ENCODE measurements at regions not wholly inside any gene's neighbourhood (a gene's known extent, or its start where the extent isn't known, plus 50 kb on each side); places are given as distances from the start of the nearest gene placed in this dataset.
"Not testable (repeated sequence)": the region's sequence is repeated elsewhere in the genome, so short reads cannot be mapped to it uniquely, and the experiment has no call there.

DNA sequence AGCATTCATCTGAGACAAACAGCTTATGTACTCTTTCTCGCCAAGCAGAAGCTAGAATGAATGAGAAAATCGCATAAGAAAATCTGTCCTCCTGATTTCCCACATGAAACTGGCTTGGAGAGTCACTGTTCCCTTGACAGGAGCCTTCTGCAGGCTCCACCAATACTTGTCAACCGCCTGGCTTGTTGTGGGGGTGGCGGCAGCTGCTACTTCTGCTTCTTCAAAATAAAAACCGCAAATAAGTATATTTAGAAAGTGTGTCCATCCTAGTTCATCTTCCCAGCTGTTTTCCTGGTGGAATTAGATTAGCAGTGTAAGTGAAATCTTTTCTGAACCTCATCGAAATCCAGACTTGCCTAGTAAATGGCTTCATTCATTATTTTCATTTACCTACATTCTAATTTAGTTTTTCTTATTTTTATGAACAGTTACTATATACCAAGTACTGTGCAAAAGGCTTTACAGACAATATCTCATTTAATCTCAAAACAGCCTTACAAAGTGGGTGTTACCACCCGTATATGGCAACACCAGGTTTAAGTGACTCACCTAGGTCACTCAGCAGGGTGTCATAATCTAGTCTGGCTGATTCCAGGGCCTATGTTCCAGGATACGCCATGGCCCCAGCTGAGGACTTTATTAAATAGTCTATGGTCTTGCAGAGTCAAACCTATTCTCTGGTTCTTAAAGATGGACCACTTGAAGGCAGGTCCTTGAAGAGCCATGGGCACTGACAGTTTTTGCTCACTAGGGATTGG lies 104.6 kb upstream of the IGFBP7 start:
- DNase-seq, result no peak
- intact Hi-C loops (cut with micrococcal nuclease), result no loop called here
- no peak for ATAC-seq

DNA sequence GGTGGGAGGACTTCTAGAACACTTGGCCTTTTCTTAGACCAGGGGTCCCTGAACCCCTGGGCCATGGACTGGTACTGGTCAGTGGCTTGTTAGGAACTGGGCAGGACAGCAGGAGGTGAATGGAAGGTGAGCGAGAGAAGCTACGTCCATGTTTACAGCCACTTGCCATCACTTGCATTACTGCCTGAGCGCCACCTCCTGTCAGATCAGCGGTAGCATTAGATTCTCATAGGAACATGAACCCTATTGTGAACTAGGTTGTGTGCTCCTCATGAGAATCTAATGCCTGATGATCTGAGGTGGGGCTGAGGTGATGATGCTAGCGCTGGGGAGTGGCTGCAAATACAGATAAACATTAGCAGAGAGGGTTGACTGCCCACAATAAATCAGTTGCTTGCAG lies 100.9 kb upstream of the IGFBP7 start:
- DNase-seq (no peak), ATAC-seq (no peak)
- intact Hi-C loops (cut with micrococcal nuclease), result no loop called here

DNA sequence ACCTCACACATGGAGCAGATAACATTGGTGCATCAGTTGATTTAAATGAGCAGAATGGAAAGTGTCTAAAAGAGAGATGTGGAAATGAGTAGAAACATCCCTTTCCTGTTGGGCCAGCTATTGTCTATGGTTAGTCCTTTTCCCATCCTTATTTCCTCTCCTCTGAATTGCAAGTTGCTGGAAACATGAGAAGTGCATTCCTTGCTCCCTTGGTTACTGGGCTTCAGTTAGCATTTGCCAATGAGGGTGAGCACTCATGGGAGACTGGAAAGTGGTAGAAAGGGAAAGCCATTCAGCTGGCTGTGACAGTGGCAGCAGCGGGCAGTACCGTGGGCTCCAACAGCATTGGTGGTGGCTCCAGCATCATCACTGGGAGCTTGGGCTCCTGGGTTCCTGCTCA lies 96.0 kb upstream of the IGFBP7 start:
- no peak for ATAC-seq
- intact Hi-C loops (cut with micrococcal nuclease), result no loop called here
- no peak for DNase-seq

DNA sequence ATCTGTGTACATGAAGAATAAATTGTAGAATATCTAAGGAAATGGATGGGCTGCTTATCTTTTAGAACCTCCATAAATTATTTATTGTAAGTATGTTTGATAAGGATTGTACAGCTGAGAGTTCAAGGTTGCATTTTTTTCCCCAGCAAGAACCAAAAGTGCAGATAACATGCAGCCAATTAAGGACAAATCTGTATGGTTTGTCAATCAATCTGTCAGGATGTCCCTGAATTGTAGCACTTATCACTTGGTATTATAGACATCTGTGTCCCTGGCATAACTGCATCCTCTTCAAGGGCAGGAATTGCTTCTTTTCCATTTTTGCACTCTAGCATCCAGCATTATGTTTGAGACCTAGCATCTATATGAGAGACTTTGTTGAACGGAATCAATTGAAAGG lies 95.4 kb upstream of the IGFBP7 start:
- intact Hi-C loops (cut with micrococcal nuclease), result no loop called here

DNA sequence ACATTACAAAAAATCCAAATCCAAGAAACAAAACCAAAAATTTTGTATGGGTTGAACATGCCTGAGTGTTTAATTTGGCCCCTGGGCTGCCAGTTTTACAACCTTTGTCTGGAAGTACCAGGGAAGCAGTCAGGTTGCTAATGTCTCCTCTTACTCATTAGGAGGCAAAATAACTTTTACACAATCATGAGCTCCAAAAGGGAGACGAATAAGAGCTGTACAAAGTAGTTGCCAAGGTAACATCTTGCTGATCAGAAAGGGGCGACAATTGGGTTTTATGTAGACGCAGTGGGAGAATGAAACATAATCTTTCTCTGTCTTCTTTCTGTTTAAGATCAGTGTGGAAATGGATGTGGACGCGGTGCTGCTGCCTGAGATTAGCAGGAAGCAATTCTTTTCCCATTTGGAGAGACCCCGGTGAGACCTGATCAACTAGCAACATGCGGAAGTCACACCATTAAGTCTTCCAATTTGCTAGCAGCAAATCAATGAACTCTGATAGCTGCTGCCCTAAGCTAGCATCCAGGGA lies 90.7 kb upstream of the IGFBP7 start:
- intact Hi-C loops (cut with micrococcal nuclease), result no loop called here
- ATAC-seq (no peak), DNase-seq (no peak)

More for the DNA sequence above, 95.4 kb upstream of the IGFBP7 start:
- DNase-seq (no peak), ATAC-seq (no peak)

DNA sequence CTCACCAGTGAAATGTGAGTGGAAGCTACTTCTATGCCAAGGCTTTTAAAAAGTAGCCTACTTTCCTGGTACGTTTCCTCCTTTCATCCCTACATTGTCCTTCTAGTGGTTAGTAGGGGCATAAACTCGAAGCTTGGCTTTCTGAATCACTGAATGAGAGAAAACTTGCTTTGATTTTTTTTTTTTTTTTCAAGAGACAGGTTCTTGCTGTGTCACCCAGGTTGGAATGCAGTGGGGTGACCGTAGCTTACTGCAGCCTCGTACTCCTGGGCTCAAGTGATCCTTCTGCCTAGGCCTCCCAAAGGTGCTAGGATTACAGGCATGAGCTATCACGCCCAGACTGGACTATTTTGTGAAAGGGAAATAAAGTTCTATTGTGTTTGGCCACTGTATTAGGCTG lies 89.1 kb upstream of the IGFBP7 start:
- no peak for ATAC-seq
- no peak for DNase-seq
- intact Hi-C loops (cut with micrococcal nuclease), result no loop called here

DNA sequence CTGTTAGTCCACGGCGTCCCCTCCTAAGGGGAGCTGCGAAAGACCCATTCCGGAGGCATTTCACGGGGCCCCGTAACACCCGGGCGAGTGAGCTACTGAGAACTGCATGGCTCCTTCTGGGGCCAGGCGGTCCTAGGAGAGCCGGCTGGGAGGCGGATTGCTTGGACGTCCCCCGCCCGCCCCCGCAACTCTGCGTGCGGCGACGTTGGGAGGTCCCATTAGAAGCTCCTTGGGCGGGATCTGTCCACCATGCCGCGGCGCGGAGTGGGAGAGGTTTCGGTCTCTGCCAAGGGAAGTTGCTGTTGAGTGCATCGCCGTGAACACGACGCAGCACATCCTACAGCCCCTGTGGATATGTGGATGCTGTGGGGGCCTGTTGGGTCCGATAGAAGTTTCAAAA lies 85.4 kb upstream of the IGFBP7 start:
- intact Hi-C loops (cut with micrococcal nuclease), result no loop called here
- ATAC-seq (no peak), DNase-seq (no peak)

DNA sequence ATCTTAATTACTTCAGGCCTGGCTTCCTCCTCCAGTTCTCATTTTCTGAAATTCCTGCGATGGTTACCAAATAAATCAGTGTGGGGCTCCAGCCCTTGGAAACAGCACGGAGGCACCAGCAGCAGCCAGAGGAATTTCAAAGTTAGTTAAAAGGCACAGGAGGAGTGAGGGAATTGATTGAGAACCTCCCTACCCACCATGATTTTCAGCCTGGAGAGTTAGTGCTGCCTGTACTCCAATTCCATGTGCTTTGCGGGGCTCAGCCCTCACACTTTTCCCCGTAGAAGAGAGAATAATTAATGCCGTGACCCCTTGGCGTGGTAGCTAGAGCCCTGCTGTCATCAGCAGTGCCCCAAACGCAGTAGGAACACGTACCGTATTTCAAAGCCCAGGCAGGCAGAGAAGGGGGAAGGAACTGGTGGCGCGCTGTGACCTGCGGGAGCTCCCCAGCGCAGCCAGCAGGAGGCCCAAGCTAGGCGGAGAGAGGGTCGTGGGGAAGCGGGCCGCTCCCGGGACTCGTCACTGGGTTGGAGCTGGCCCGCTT lies 84.0 kb upstream of the IGFBP7 start:
- intact Hi-C loops (cut with micrococcal nuclease), result no loop called here
- no peak for ATAC-seq
- no peak for DNase-seq

DNA sequence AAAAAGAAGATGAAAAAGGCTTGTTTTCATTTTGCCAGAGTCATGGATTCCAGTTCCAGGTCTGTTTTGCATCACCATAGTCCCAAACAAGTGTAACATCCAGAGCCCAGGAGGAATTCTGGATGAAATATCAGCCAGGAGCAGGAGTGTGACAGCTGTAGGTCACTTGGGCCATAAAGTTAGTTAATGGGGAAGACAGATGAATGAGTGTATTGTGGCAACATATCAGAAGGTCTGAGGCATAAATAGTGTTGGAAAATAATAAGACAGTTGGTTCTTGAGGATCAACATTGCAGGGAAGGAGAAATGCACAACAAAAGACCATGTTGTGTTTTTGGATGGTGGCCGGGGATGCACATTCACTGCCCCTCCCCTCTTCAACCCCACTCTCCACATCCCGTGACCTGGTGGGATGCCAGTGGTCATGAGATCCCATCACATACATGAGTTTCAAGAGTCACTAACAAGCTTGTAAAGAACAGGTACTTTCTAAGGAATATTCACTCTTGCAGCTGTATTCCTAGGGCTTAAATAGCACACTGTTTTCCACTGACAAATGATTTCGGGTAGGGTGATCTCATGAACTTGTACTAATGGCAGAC lies 83.1 kb upstream of the IGFBP7 start:
- ATAC-seq (no peak), DNase-seq (no peak)
- intact Hi-C loops (cut with micrococcal nuclease), result no loop called here

DNA sequence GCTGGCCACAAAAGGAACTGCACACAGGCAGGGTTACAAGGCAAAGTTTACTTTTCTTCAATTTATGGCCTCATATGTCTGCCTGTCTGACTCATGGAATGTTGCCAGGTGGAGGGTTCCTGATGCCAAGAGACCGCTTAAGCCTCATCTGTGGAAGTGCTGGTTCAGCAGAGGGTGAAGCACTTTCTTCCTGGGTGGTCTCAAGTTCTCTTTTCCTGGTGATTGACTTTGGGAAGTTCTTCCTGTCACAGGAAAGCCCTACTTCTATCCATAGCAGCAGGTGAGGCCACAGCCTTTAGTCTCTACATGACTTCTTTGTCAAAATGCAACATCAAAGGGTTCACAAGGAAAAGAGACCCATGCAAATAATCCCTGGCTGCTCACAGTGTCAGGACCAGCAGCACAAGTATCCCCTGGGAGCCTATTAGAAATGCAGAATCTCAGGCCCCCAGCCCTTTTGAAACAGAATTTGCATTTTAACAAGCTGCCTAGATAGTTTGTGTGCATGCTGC lies 81.4 kb upstream of the IGFBP7 start:
- no peak for DNase-seq
- no peak for ATAC-seq
- intact Hi-C loops (cut with micrococcal nuclease), result no loop called here

DNA sequence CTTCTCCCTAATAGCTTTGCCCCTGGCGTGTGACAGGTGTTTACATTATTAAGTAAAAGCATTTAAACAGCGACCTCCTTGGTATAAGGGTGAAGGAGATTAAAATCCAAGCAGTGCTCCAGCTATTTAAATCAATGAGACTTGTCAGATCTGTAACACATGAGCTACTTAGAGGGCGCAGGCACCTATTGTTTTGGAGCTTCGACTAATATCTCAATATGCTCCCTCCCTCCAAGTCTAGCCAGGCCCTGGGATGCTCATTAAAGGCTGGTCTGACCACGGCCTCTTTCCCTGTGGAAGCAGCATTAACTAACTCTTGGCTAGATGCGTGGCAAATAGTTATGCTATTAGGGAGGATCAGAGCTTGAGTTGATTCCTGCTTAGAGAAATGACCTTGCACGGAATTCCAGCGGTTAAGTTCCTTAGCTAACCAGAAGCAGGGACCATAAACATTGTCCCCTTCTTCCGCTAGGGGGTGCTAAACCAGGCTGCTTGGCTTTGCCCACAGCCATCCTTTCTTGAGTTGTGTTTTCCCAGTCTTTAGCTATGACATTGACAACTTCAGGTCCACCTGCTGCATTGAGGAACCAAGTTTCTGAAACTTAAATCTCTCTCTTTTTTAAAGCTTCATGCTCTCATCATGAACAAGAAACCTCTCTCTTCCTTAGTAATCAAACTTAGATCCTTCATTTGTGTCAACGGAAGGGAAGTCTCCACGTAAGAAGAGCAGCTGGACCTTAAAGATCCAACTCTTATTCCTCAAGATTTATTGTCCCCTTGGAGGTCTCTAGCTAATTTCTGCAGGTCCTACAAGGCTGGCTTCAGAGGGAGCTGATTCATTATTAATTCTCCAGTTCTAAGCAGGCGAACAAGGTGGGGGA lies 80.7 kb upstream of the IGFBP7 start:
- no peak for DNase-seq
- intact Hi-C loops (cut with micrococcal nuclease), result no loop called here
- ATAC-seq, result peak; percentile 32

DNA sequence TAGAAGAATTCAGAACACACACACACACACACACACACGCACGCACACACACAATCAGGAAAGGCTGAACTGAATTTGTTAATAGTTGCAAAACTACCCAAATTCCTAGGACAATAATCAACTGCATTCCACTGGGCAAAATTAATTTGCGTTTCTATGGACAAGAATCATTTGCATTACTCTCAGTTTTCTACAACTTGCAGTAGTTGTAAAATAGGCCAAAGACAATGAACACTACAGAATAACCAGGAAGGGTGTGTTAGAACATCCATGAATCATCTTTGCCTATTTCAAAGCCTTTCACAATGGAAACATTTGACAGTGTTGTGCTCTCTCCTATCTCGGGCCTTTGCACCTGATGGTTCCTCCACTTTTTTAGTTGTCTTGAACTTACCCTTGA lies 77.1 kb upstream of the IGFBP7 start:
- intact Hi-C loops (cut with micrococcal nuclease), result no loop called here

DNA sequence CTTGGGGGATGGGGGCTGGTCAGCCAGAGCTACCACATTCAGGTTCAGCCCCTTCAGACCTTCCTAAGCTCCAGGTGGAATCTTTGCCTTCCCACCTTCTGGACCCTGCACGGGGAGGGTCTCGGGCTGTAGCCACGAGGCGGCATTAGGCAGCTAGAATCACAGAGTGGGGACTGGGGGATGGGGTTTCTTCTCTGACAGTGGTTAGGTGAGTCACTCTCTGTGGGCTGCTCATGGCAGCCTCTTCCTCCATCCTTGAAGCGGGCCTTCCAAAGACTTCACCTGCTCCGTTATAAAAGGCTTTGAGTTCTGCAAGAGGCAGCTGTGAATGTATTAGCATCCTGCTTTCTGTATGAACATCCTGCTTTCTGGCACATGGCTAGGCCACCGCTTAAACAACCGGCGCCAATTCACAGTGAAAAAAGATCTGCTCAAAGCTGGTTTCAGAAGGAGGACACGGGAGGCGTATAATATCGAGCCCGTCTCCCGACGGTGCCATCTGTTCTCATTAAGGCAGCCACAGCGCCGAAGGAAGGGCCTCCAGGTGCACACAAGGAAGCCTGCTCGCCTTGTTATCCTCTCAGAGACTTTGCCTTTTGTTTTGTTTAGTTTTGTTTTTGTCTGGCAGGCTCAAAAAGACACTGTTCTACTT lies 74.3 kb upstream of the IGFBP7 start:
- intact Hi-C loops (cut with micrococcal nuclease), result no loop called here
- ATAC-seq (no peak), DNase-seq (no peak)

More for the DNA sequence above, 77.1 kb upstream of the IGFBP7 start:
- ATAC-seq, result no peak
- no peak for DNase-seq

DNA sequence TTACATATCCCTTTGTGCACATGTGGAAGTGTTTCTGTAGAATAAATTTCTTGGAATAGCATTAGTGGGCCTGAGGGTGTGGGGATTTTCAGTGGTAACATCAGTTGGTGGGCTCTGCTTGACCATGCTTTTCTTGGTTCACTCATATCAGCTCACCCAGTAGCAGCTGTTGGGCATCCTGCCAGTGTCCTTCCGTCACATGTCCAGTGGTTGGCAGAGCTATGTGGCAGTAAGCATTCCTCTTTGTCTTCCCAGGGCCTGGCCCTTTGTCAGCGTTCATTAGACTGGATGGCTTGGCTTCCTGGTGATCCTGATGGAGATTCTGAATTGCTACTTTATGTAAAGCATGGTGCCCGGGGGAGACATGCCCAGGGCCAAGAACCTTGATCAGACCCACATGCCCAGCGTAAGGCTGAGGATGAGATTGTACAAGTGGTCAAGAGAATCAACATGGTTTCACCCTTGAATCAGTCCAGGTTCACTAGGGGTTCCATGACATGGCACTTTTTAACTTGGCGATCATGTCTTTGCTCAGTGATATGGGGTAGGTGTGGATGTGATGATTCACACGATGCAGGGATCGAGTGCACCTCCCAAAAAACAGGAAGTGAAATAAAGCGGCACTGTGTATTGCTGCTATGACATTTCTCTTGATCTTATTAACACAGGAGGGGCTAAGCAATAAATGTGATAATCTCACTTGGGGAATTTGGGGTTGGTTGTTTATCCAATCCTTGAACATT lies 72.1 kb upstream of the IGFBP7 start:
- intact Hi-C loops (cut with micrococcal nuclease), result no loop called here
- ATAC-seq (peak; percentile 86), DNase-seq (peak; percentile 83)

DNA sequence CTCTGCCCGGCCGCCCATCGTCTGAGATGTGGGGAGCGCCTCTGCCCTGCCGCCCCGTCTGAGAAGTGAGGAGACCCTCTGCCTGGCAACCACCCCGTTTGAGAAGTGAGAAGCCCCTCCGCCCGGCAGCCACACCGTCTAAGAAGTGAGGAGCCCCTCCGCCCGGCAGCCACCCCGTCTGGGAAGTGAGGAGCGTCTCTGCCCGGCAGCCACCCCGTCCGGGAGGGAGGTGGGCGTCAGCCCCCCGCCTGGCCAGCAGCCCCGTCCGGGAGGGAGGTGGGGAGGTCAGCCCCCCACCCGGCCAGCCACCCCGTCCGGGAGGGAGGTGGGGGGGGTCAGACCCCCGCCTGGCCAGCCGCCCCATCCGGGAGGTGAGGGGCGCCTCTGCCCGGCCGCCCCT lies 63.0 kb upstream of the IGFBP7 start:
- DNase-seq; intact Hi-C loops (cut with micrococcal nuclease); ATAC-seq: not testable (repeated sequence)

DNA sequence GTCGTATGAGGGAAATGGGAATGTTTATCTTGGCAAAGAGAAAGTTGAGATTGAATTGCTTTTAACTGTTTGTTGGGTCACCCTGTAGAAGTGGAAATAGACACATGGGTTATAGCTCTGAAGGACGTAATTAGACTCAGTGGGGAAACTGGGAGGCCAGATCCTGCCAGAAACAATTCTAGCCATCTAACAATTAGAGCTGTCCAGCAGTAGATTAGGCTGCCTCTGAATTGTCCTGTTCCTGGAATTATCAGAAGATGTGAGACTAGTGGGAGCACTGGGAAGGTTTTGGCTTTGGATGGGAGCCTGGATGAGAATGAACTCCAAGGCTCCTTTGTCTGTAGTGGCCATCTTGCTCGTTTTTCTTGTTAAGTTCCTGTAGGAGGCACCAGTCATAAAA lies 61.9 kb upstream of the IGFBP7 start:
- ATAC-seq (no peak), DNase-seq (no peak)
- intact Hi-C loops (cut with micrococcal nuclease), result no loop called here

DNA sequence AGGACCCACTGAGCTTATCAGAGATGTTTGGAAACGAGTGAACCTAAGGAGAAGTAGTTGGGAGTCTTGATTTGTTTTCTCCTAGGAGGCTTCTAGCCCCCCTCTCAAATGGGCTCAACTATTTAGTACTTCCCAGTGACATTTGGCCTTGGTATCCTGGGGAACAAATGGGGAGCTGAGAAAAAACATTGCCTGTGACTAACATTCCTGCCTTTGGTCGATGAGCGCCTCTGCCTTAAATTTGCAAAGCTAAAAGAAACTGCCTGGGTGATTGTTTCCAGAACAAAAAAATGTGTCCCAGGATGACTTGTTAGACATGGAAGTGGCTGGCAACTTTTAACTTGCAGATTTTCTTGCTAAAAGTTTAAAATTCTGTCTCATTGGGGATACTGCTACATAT lies 58.8 kb upstream of the IGFBP7 start:
- intact Hi-C loops (cut with micrococcal nuclease), result no loop called here
- DNase-seq, result no peak
- ATAC-seq, result no peak

Measured in left ventricle myocardium superior (tissue), 1 donor.